Smooth muscle cell (in vitro differentiated cells): ENCODE measurements at regions not wholly inside any gene's neighbourhood (a gene's known extent, or its start where the extent isn't known, plus 50 kb on each side); places are given as distances from the start of the nearest gene placed in this dataset.

Experiments used
- DNase-seq: peaks from one replicate; lab custom pipeline; 2025; ENCODE audit not compliant: unreplicated experiment; lab: John Stamatoyannopoulos, UW
- H2AFZ ChIP-seq: fragments of 200-600 bp; sonication (generic); 2 replicates; pipeline ENCODE4 v1.6.0; 2016; ENCODE audit warnings: antibody characterized with exemption, low read depth, mild to moderate bottlenecking
- H3F3A ChIP-seq: fragments of 200-600 bp; sonication (generic); 2 replicates; pipeline ENCODE4 v1.6.0; 2017; ENCODE audit warnings: antibody characterized with exemption, low read depth
- H3K27ac ChIP-seq: fragments of 200-600 bp; sonication (generic); 2 replicates; pipeline ENCODE4 v1.5.1; 2016; ENCODE audit warnings: low read depth, mild to moderate bottlenecking
- H3K27me3 ChIP-seq: fragments of 200-600 bp; sonication (generic); 2 replicates; pipeline ENCODE4 v1.6.1; 2016; ENCODE audit warnings: low read depth, mild to moderate bottlenecking
- H3K36me3 ChIP-seq: fragments of 200-600 bp; sonication (generic); 2 replicates; pipeline ENCODE4 v1.5.1; 2016; ENCODE audit warnings: low read depth
- H3K4me1 ChIP-seq: fragments of 200-600 bp; sonication (generic); 2 replicates; pipeline ENCODE4 v1.5.1; 2016; ENCODE audit warnings: low read depth
- H3K4me2 ChIP-seq: fragments of 200-600 bp; sonication (generic); 2 replicates; pipeline ENCODE4 v1.6.0; 2016; ENCODE audit warnings: mild to moderate bottlenecking
- H3K4me3 ChIP-seq: fragments of 200-600 bp; sonication (generic); 2 replicates; pipeline ENCODE4 v1.5.1; 2016; ENCODE audit warnings: mild to moderate bottlenecking
- H3K79me2 ChIP-seq: fragments of 200-600 bp; sonication (generic); 2 replicates; pipeline ENCODE4 v1.6.0; 2016; ENCODE audit warnings: low read depth, mild to moderate bottlenecking
- H3K9ac ChIP-seq: fragments of 200-600 bp; sonication (generic); 2 replicates; pipeline ENCODE4 v1.6.0; 2016; ENCODE audit warnings: low read depth
- H3K9me3 ChIP-seq: fragments of 200-600 bp; sonication (generic); replicated peaks from 2 replicates; pipeline ENCODE4 v1.5.1; 2016; ENCODE audit warnings: low read depth
- H4K20me1 ChIP-seq: fragments of 200-600 bp; sonication (generic); 2 replicates; pipeline ENCODE4 v1.6.0; 2016; ENCODE audit warnings: low read depth
- CTCF ChIP-seq: fragments of 200-600 bp; sonication (generic); IDR thresholded peaks from 2 replicates; pipeline ENCODE4 v1.5.1; 2017; ENCODE audit warnings: borderline replicate concordance, mild to moderate bottlenecking, antibody characterized with exemption; ENCODE audit not compliant: insufficient read depth, poor library complexity, severe bottlenecking
- WGBS: methylation state at CpG from one replicate; pipeline ENCODE4 v1.1.7; 2016; ENCODE audit warnings: low lambda C conversion rate; 5-methylcytosine and 5-hydroxymethylcytosine counted together

- Histone ChIP-seq H3K27ac (peak overlapping the region; percentile 67), H3F3A (peaks cover 6% of the 10 kb centered on the region), H3K27me3 (no peaks in the 10 kb centered on the region), H3K36me3 (no peaks in the 10 kb centered on the region), H2AFZ (no peak overlapping the region), H3K4me3 (no peak overlapping the region), H3K4me2 (peak overlapping the region; percentile 15), H3K9ac (no peak overlapping the region), H4K20me1 (no peaks in the 10 kb centered on the region), H3K79me2 (no peaks in the 10 kb centered on the region), H3K4me1 (no peaks in the 10 kb centered on the region), H3K9me3 (no peaks in the 10 kb centered on the region)
- WGBS = 52% methylated on average over 1 of the region's 1 CpG
- no peak for DNase-seq
- no peak for TF ChIP-seq CTCF
These were observed 50.1 kb upstream of the SIRPA start for GRCh38 chr20:1845163-1845523.

DNA sequence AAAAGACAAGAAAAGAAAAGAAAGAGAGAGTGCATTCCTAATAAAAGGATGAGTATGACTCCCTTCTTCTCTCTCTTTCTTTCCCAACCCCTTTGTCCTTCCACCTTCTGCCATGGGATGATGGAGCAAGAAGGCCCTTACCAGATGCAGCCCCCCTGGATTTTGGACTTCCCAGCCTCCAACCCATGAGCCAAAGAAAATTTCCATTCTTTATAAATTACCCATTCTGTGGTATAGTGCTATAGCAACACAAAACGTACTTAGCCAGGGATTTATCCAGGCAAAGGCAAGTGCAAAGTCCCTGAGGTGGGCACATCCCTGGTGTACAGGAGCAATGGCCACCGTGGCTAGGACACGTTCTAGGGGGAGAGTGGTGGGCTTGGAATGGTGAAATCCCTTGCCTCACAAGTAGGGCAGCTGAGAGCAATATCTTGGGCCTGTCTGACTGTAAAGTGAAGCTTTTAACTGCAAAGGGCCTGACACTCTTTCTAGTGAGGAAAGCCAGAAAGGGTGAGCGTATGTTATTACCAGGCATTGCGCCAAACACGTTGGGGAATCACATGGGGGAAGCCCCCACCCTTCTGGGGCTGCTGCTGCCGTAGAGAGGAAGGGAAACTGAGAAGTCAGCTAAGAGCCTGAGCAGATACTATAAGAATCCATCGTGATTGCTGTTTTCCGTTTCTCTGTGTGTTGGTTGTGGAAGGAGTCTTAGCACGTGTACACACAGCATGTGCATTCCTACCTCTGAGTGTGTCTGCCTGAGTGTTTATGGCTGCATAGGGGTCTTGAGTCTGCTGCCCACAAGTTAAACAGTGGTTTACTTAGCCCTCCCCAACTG, 50.7 kb upstream of the SIRPA start:
- no peaks in the 10 kb centered on the region for H3K9me3 ChIP-seq
- H3K4me1 ChIP-seq = no peaks in the 10 kb centered on the region
- no peaks in the 10 kb centered on the region for H4K20me1 ChIP-seq
- no peaks in the 10 kb centered on the region for H3K79me2 ChIP-seq
- peak overlapping the region; percentile 67 for H3K27ac ChIP-seq
- DNase-seq = peak; percentile 15
- H3F3A ChIP-seq = peaks cover 6% of the 10 kb centered on the region
- H3K4me3 ChIP-seq = no peak overlapping the region
- H3K4me2 ChIP-seq = peak overlapping the region; percentile 15
- no peaks in the 10 kb centered on the region for H3K36me3 ChIP-seq
- H2AFZ ChIP-seq = no peak overlapping the region
- TF ChIP-seq CTCF = no peak
- H3K9ac ChIP-seq = no peak overlapping the region
- 36% methylated on average over 10 of the region's 10 CpGs for WGBS
- H3K27me3 ChIP-seq = no peaks in the 10 kb centered on the region

DNA sequence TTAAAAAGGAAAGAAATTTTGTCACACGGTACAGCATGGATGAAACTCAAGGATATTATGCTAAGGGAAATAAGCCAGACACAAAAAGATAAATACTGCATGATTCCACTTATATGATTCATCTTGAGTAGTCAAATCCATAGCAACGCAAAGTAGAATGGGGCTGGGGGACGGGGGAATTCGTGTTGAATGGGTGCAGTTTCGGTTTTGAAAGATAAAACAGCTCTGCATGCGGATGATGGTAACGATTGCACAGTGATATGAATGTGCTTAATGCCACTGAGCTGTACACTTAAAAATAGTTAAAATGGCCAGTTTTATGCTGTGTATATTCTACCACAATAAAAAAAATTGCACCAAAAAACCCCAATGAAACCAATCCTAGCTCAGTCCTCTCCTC, 52.9 kb upstream of the SIRPA start:
- peak overlapping the region; percentile 61 for H3K27ac ChIP-seq
- H3K4me3 ChIP-seq = no peak overlapping the region
- H3K9me3 ChIP-seq = no peaks in the 10 kb centered on the region
- H3K9ac ChIP-seq = no peak overlapping the region
- DNase-seq = no peak
- H4K20me1 ChIP-seq = no peaks in the 10 kb centered on the region
- H3K27me3 ChIP-seq = no peaks in the 10 kb centered on the region
- H3K4me1 ChIP-seq = no peaks in the 10 kb centered on the region
- no peak overlapping the region for H2AFZ ChIP-seq
- peak overlapping the region; percentile 25 for H3K4me2 ChIP-seq
- 56% methylated on average over 7 of the region's 7 CpGs for WGBS
- H3F3A ChIP-seq = peaks cover 6% of the 10 kb centered on the region
- H3K79me2 ChIP-seq = no peaks in the 10 kb centered on the region
- no peak for TF ChIP-seq CTCF
- no peaks in the 10 kb centered on the region for H3K36me3 ChIP-seq
